Fibroblast of mammary gland (primary cell): ENCODE measurements at regions not wholly inside any gene's neighbourhood (a gene's known extent, or its start where the extent isn't known, plus 50 kb on each side); places are given as distances from the start of the nearest gene placed in this dataset.

Source experiments
- DNase-seq: peaks from one replicate; pipeline ENCODE4 v3.0.0-alpha.2; 2010; ENCODE audit warnings: low read depth
- H3K4me3 ChIP-seq: 2 replicates; pipeline ENCODE4 v1.5.1; 2011; ENCODE audit warnings: low read depth, mild to moderate bottlenecking, low read length, moderate library complexity; ENCODE audit not compliant: control insufficient read depth
- TF ChIP-seq, protein P1 (sequence below): conservative IDR thresholded peaks from 2 replicates; pipeline ENCODE4 v1.5.1; 2011; ENCODE audit warnings: low read depth, low read length, inconsistent platforms; ENCODE audit not compliant: control insufficient read depth, insufficient read depth

DNA sequence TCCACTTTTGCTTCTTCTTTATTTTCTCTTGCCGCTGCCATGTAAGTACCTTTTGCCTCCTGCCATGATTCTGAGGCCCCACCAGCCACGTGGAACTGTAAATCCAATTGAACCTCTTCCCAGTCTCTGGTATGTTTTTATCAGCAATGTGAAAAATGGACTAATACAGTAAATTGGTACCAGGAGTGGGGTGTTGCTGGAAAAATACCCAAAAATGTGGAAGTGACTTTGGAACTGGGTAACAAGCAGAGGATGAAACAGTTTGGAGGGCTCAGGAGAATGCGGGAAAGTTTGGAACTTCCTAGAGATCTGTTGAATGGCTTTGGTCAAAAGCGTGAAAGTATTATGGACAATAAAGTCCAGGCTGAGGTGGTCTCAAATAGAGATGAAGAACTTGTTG is 670.3 kb upstream of the ZWINT start:
- TF ChIP-seq, protein P1, sequence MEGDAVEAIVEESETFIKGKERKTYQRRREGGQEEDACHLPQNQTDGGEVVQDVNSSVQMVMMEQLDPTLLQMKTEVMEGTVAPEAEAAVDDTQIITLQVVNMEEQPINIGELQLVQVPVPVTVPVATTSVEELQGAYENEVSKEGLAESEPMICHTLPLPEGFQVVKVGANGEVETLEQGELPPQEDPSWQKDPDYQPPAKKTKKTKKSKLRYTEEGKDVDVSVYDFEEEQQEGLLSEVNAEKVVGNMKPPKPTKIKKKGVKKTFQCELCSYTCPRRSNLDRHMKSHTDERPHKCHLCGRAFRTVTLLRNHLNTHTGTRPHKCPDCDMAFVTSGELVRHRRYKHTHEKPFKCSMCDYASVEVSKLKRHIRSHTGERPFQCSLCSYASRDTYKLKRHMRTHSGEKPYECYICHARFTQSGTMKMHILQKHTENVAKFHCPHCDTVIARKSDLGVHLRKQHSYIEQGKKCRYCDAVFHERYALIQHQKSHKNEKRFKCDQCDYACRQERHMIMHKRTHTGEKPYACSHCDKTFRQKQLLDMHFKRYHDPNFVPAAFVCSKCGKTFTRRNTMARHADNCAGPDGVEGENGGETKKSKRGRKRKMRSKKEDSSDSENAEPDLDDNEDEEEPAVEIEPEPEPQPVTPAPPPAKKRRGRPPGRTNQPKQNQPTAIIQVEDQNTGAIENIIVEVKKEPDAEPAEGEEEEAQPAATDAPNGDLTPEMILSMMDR: no peak
- no peak overlapping the region for H3K4me3 ChIP-seq
- no peak for DNase-seq

DNA sequence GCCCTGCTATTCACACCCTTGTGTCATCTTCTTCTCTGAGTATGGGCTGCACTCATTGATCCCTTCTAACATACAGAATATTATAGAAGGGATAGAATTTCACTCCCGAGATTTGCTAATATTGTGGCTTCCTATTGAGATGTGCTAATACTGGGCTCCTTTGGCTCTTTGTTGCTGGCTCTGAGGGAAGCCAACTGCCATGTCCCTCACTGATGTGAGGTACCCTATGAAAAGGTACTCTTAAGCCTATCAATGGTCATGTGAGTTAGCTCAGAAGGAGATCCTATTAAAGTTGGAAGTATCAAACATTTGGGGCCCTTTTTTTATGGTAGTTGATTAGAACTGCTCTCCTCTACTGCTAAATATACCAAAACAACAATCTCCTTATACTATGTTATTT is 665.2 kb upstream of the ZWINT start:
- TF ChIP-seq, protein P1: no peak
- DNase-seq: no peak
- no peak overlapping the region for H3K4me3 ChIP-seq

DNA sequence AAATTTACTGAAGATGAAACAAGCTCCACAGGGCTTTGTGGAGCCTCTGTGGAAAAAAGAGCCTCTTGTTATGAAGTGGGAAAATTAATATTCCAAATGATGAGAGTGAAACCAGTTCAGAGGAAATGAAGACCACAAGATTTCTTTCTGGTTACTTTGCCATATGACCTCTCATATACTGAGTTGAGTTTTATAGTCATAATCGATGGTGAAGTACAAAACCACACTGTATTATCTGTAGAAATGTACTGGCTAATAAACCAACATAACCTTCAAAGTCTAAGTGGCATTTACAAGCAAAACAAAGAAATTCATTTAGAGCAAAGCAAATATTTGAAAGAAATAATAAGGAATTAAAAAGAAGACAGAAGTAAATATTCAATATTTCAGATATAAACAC is 662.6 kb upstream of the ZWINT start:
- DNase-seq: no peak
- TF ChIP-seq, protein P1: no peak
- H3K4me3 ChIP-seq: no peak overlapping the region

DNA sequence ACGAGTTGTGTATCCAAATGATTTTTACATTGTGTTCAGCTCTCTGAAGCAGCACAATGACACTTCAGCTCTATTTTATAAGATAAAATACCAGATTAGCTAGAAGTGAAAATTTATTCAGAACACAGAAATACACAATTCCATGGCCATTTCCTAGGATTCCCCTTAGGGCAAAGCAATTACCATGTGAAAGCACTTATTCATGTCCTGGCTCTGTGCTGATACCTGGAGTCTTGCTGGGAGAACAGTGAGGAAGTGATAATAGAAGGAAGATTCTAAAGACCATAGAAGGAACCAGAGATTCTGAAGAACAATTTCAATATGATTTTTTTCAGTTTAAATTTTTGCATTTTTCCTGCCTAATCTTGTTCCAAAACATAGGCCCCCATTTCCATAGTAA is 657.4 kb upstream of the ZWINT start:
- TF ChIP-seq, protein P1: no peak
- no peak for DNase-seq
- H3K4me3 ChIP-seq: no peak overlapping the region

DNA sequence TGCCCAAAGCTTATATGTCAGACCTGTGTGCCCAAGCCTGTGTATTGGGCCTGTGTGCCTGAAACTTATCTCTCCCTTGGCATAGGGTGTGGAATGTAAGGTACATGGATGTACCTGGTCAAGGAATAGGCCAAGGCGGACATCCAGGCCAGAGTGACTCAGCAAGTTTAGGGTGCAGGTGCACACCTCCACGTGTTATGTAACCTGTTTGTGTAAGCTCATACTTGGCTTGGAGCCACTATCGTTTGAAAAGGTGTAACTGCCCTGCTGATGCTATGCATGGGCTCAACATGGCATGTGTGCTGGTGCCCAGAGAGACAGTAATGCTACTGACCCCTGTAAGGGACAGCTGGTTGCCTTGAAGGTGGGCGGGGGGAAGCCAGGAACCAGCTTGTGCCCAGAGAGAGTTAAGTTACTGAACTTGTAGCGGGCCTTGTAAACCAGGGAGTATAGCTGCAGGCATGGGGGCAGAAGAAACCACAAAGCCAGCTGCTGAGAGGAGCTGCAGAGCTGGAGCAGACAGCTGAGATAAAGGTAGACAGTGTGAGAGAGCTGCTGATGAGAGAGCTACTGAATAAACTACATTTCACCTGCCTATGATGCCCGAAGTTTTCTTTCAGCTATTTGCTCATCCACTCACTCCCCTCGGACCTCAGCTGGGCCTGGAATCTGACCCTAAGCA is 656.4 kb upstream of the ZWINT start:
- TF ChIP-seq, protein P1: no peak
- no peak for DNase-seq
- H3K4me3 ChIP-seq: no peak overlapping the region

DNA sequence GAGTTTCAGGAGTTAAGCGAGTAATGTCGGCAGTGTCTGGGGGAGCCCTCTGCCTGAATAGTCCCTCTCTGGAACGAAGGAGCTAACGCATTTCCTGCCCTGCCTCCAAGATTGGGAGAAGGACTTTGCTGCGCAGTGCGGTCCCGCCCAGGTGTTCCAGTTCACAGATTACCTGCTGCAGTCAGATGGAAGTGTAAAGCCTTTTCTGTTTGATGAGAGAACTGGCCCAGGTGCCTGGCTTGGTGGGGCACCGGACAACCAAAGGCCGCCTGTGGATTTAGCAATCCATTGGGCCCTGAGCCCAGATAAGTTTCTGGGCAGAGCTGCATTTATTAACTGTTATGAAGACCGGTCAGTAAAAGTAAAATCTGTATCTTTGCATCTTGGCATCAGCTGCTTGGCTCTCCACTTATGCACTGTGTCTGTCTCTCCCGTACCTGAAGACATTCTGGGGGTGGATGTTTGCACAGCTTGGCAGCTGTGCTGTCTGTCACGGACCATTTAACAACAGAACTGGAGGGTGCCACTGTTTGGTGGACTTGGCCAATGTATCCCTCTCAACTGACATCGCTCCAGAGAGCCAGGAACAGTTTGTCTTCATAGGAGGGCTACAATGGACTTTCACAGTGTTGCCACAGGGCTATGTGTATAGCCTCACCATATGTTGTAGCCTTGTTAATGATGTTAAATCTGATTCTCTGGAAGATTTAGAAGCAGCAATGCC is 654.7 kb upstream of the ZWINT start:
- DNase-seq: no peak
- TF ChIP-seq, protein P1: no peak
- H3K4me3 ChIP-seq: no peak overlapping the region
